ENCODE measurements at regions not wholly inside any gene's neighbourhood (a gene's known extent, or its start where the extent isn't known, plus 50 kb on each side); places are given as distances from the start of the nearest gene placed in this dataset.

DNA sequence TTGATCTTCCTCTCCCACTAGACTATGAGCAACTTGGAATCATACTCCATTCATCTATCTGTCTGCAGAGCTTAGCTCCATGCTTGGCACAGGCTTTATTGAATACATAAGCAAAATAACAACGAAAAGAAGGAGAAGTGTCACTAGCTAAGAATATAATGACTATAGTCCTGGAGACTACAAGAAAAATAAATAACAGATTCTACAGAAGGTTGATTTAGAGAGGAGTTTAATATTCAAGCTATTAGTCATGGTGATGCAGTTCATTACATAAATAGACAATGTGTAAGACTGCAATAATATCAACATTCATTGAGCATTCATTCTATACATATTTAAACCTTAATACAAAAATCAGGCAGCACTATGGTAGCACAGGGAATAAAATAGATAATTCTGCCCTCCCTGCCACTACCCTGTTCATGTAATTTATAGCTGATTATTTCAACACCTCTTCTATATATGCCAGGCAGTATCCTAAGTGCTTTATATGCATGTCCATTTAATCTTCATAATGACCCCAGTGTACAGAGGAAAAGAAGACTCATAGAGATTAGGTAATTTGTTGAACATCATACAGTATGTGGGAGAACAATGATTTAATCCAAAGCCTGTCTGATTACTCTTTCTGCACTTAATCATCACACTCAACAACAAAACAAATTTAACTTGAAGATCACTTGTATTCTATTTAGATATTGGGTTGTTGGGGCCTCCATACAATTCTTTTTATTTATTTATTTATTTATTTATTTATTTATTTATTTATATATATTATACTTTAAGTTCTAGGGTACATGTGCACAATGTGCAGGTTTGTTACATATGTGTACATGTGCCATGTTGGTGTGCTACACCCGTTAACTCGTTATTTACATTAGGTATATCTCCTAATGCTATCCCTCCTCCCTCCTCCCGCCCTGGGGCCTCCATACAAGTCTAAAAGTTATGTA is 165.3 kb downstream of the RNF152 start:
- DNase-seq (ENCODE audit: low spot score in 2 of 2) = no peak
- TF ChIP-seq, protein P1, sequence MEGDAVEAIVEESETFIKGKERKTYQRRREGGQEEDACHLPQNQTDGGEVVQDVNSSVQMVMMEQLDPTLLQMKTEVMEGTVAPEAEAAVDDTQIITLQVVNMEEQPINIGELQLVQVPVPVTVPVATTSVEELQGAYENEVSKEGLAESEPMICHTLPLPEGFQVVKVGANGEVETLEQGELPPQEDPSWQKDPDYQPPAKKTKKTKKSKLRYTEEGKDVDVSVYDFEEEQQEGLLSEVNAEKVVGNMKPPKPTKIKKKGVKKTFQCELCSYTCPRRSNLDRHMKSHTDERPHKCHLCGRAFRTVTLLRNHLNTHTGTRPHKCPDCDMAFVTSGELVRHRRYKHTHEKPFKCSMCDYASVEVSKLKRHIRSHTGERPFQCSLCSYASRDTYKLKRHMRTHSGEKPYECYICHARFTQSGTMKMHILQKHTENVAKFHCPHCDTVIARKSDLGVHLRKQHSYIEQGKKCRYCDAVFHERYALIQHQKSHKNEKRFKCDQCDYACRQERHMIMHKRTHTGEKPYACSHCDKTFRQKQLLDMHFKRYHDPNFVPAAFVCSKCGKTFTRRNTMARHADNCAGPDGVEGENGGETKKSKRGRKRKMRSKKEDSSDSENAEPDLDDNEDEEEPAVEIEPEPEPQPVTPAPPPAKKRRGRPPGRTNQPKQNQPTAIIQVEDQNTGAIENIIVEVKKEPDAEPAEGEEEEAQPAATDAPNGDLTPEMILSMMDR (IDR thresholded peaks at IDR 0.05) = no peak
- no peak for TF ChIP-seq POLR2A (IDR thresholded peaks at IDR 0.05)
- WGBS, 2 donors = 82 to 83% methylated on average over 4 of the region's 4 CpGs
- H3K4me3 ChIP-seq (ENCODE audit: low read depth, poor library complexity, severe bottlenecking) = no peak overlapping the region
- intact Hi-C loops (cut with DNase I; ENCODE audit: low total_unique reads) = no loop called here

DNA sequence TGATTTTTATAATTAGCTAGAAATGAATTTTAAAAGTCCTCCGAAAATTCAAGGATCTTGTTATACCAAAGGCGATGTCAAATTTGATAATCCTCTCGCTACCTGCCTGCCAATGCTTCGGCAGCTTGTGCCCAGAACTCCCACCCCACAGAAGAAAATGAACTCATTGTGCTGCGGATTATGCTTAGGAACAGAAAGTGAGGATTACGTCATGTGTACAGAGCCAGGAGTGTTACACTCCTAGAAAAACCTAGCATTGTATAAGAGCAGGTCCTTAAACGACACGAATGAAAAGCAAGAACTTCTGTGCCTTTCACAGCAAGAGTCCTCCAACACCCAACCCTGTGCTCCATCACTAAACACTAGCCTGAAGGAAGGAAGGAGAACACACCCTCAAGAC is 168.3 kb downstream of the RNF152 start:
- no peak overlapping the region for H3K4me3 ChIP-seq (ENCODE audit: low read depth, poor library complexity, severe bottlenecking)
- TF ChIP-seq, protein P1 (IDR thresholded peaks at IDR 0.05) = no peak
- TF ChIP-seq POLR2A (IDR thresholded peaks at IDR 0.05) = no peak
- 76 to 84% methylated on average over 8 of the region's 8 CpGs for WGBS, 2 donors
- DNase-seq (ENCODE audit: low spot score in 2 of 2) = no peak
- intact Hi-C loops (cut with DNase I; ENCODE audit: low total_unique reads) = no loop called here

DNA sequence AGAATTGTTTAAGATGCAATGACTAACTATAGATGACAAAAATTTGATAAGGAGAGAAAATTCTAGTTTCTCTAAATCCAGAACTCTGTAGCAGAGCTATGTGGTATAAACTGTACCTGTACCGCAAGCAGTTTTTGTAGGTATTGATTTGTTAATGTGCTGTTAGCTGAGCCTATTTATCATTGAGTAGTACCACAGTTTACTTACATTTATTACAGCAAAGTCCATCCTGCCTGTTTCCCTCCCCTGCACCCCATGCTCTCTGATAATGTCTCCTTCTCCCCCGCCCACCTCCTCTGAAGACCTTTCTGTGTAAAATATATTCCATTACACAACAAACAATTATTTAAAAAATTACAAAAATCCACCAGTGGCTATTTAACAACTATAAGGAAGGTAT is 170.6 kb downstream of the RNF152 start:
- 93 to 99% methylated on average over 2 of the region's 2 CpGs for WGBS, 2 donors
- DNase-seq (ENCODE audit: low spot score in 2 of 2) = no peak
- TF ChIP-seq, protein P1 (IDR thresholded peaks at IDR 0.05) = no peak
- no peak for TF ChIP-seq POLR2A (IDR thresholded peaks at IDR 0.05)
- H3K4me3 ChIP-seq (ENCODE audit: low read depth, poor library complexity, severe bottlenecking) = no peak overlapping the region
- intact Hi-C loops (cut with DNase I; ENCODE audit: low total_unique reads) = no loop called here

DNA sequence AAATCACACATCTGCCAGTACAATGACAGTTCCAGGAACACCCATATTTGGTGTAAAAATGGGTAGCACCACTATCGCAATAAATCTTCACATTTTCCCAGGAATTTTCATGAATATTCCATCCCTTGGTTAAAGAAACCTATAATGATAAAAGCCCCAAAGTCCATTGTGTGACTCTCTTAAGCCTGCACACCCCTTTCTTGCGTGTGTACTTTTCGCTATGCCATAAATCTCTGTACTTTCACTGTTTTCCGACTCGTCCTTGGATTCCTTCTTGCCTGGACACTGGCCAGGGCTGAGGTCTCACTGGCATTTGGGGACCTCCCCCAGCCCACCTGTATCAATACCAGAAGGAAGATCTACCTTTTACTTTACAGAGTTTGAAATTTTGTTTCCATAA is 172.3 kb downstream of the RNF152 start:
- no peak for DNase-seq (ENCODE audit: low spot score in 2 of 2)
- intact Hi-C loops (cut with DNase I; ENCODE audit: low total_unique reads) = no loop called here
- H3K4me3 ChIP-seq (ENCODE audit: low read depth, poor library complexity, severe bottlenecking) = no peak overlapping the region
- WGBS, 2 donors = 76 to 83% methylated on average over 5 of the region's 5 CpGs
- no peak for TF ChIP-seq POLR2A (IDR thresholded peaks at IDR 0.05)
- TF ChIP-seq, protein P1 (IDR thresholded peaks at IDR 0.05) = no peak

DNA sequence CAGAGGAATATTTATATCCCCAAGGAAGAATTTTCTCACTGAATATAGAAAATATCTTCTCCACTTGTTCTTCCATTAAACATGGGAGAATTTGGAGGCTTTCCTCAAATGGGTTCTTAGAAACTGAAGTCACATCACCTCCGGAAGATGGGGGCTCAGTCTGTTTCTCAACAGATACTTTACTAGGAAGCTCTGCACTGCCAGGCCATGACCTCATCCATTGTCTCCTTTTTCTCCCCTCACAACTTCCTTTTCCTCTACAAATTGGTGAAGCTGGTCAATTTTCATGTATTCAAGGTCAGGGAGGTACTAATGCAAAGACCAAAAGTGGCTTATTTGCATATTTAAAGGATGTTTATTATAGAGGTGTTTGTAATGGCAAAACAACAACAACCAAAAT is 173.1 kb downstream of the RNF152 start:
- H3K4me3 ChIP-seq (ENCODE audit: low read depth, poor library complexity, severe bottlenecking) = no peak overlapping the region
- TF ChIP-seq, protein P1 (IDR thresholded peaks at IDR 0.05) = no peak
- TF ChIP-seq POLR2A (IDR thresholded peaks at IDR 0.05) = no peak
- intact Hi-C loops (cut with DNase I; ENCODE audit: low total_unique reads) = no loop called here
- DNase-seq (ENCODE audit: low spot score in 2 of 2) = no peak
- 79 to 84% methylated on average over 1 of the region's 1 CpG for WGBS, 2 donors
